H9 (cell line): ENCODE measurements at regions not wholly inside any gene's neighbourhood (a gene's known extent, or its start where the extent isn't known, plus 50 kb on each side); places are given as distances from the start of the nearest gene placed in this dataset.

Source experiments
- DNase-seq: peaks from one replicate; pipeline ENCODE4 v3.0.0-alpha.2; 2017
- H2AFZ ChIP-seq: one replicate; pipeline ENCODE4 v1.6.1; 2013; ENCODE audit warnings: mild to moderate bottlenecking, low read length, control low read depth, moderate library complexity
- H2AK5ac ChIP-seq: 2 replicates; pipeline ENCODE4 v1.6.1; 2013; ENCODE audit warnings: low read length, control low read depth, mixed read lengths; ENCODE audit not compliant: insufficient read length
- H2BK120ac ChIP-seq: one replicate; pipeline ENCODE4 v1.6.1; 2013; ENCODE audit warnings: low read depth, mild to moderate bottlenecking, low read length, control low read depth, inconsistent platforms; ENCODE audit not compliant: poor library complexity, severe bottlenecking
- H2BK12ac ChIP-seq: 2 replicates; pipeline ENCODE4 v1.6.1; 2013; ENCODE audit warnings: low read length, control low read depth, mixed read lengths, low read depth; ENCODE audit not compliant: insufficient read length
- H2BK15ac ChIP-seq: 2 replicates; pipeline ENCODE4 v1.6.1; 2013; ENCODE audit warnings: low read depth, low read length, control low read depth
- H2BK20ac ChIP-seq: one replicate; pipeline ENCODE4 v1.6.1; 2013; ENCODE audit warnings: low read depth, mild to moderate bottlenecking, low read length, control low read depth, inconsistent platforms; ENCODE audit not compliant: poor library complexity, severe bottlenecking
- H2BK5ac ChIP-seq: 2 replicates; pipeline ENCODE4 v1.6.1; 2013; ENCODE audit warnings: low read length, control low read depth, mixed read lengths; ENCODE audit not compliant: insufficient read length
- H3K14ac ChIP-seq: 2 replicates; pipeline ENCODE4 v1.6.1; 2013; ENCODE audit warnings: low read length, control low read depth; ENCODE audit not compliant: insufficient read depth
- H3K18ac ChIP-seq: 2 replicates; pipeline ENCODE4 v1.6.1; 2013; ENCODE audit warnings: low read depth, mild to moderate bottlenecking, mixed read lengths, low read length, control low read depth; ENCODE audit not compliant: insufficient read length
- H3K23ac ChIP-seq: 2 replicates; pipeline ENCODE4 v1.6.1; 2013; ENCODE audit warnings: low read length, control low read depth, mixed read lengths, low read depth; ENCODE audit not compliant: insufficient read length
- H3K23me2 ChIP-seq: 2 replicates; pipeline ENCODE4 v1.6.1; 2013; ENCODE audit warnings: low read depth, mild to moderate bottlenecking, mixed read lengths, low read length, control low read depth; ENCODE audit not compliant: insufficient read length, poor library complexity, severe bottlenecking
- H3K27ac ChIP-seq: 2 replicates; pipeline ENCODE4 v1.5.1; 2013; ENCODE audit warnings: low read length, control low read depth, mixed read lengths, low read depth; ENCODE audit not compliant: insufficient read length
- H3K27me3 ChIP-seq: 2 replicates; pipeline ENCODE4 v1.6.1; 2013; ENCODE audit warnings: low read length, control low read depth, inconsistent platforms; ENCODE audit not compliant: insufficient read depth
- H3K4ac ChIP-seq: 2 replicates; pipeline ENCODE4 v1.6.1; 2013; ENCODE audit warnings: low read depth, mild to moderate bottlenecking, control low read depth, inconsistent platforms, low read length, moderate library complexity
- H3K4me1 ChIP-seq: 2 replicates; pipeline ENCODE4 v1.6.1; 2013; ENCODE audit warnings: low read length, control low read depth, inconsistent platforms; ENCODE audit not compliant: insufficient read depth
- H3K4me2 ChIP-seq: 2 replicates; pipeline ENCODE4 v1.6.1; 2013; ENCODE audit warnings: low read length, control low read depth, mixed read lengths; ENCODE audit not compliant: insufficient read length, insufficient read depth
- H3K56ac ChIP-seq: 2 replicates; pipeline ENCODE4 v1.6.1; 2013; ENCODE audit warnings: low read depth, mild to moderate bottlenecking, mixed read lengths, low read length, control low read depth; ENCODE audit not compliant: insufficient read length
- H3K79me1 ChIP-seq: 2 replicates; pipeline ENCODE4 v1.6.1; 2013; ENCODE audit warnings: low read depth, mild to moderate bottlenecking, moderate library complexity, low read length, control low read depth, inconsistent platforms; ENCODE audit not compliant: insufficient read depth, poor library complexity, severe bottlenecking
- H3K79me2 ChIP-seq: 2 replicates; pipeline ENCODE4 v1.6.1; 2013; ENCODE audit warnings: low read length, control low read depth, inconsistent platforms; ENCODE audit not compliant: insufficient read depth
- H3K9ac ChIP-seq: 2 replicates; pipeline ENCODE4 v1.6.1; 2013; ENCODE audit warnings: low read length, control low read depth, mixed read lengths; ENCODE audit not compliant: insufficient read length; ENCODE audit errors: extremely low read depth
- H3K9me3 ChIP-seq: one replicate; pipeline ENCODE4 v1.6.1; 2013; ENCODE audit warnings: low read depth, low read length, inconsistent platforms; ENCODE audit not compliant: control insufficient read depth
- H3T11ph ChIP-seq: one replicate; pipeline ENCODE4 v1.6.1; 2013; ENCODE audit warnings: mild to moderate bottlenecking, low read length, control low read depth, inconsistent platforms
- H4K20me1 ChIP-seq: one replicate; pipeline ENCODE4 v1.6.1; 2013; ENCODE audit not compliant: control insufficient read depth, insufficient read length, insufficient read depth
- H4K5ac ChIP-seq: 2 replicates; pipeline ENCODE4 v1.6.1; 2013; ENCODE audit warnings: low read depth, mild to moderate bottlenecking, mixed read lengths, low read length, control low read depth; ENCODE audit not compliant: insufficient read length
- H4K8ac ChIP-seq: replicated peaks from 2 replicates; pipeline ENCODE4 v1.6.1; 2013; ENCODE audit warnings: low read length, control low read depth, mixed read lengths, low read depth; ENCODE audit not compliant: insufficient read length
- H4K91ac ChIP-seq: 2 replicates; pipeline ENCODE4 v1.6.1; 2013; ENCODE audit warnings: low read depth, mild to moderate bottlenecking, moderate library complexity, mixed read lengths, low read length, control low read depth; ENCODE audit not compliant: insufficient read length
- H3K27ac Mint-ChIP-seq, 3 experiments: 2 replicates in 2 of 3; 3 replicates in 1 of 3; pipeline ENCODE4 v1.8.0; 2020 to 2021; ENCODE audit warnings: mixed read lengths in 3 of 3, mild to moderate bottlenecking in 1 of 3, moderate library complexity in 1 of 3
- H3K27me3 Mint-ChIP-seq: 2 replicates; pipeline ENCODE4 v1.8.0; 2021; ENCODE audit warnings: low read depth, mild to moderate bottlenecking, moderate library complexity, mixed read lengths
- H3K36me3 Mint-ChIP-seq, 3 experiments: 2 replicates in 2 of 3; 3 replicates in 1 of 3; pipeline ENCODE4 v1.8.0; 2020 to 2021; ENCODE audit warnings: low read depth in 3 of 3, mixed read lengths in 3 of 3; ENCODE audit not compliant: insufficient read depth in 1 of 3
- H3K4me1 Mint-ChIP-seq, 2 experiments: 2 replicates each; pipeline ENCODE4 v1.8.0; 2020; ENCODE audit warnings: mixed read lengths in 2 of 2
- H3K4me3 Mint-ChIP-seq, 2 experiments: 2 replicates in 1 of 2; 3 replicates in 1 of 2; pipeline ENCODE4 v1.8.0; 2020 to 2021; ENCODE audit warnings: mild to moderate bottlenecking in 2 of 2, mixed read lengths in 2 of 2, moderate library complexity in 1 of 2
- H3K9me3 Mint-ChIP-seq, 2 experiments: 2 replicates in 1 of 2; 3 replicates in 1 of 2; pipeline ENCODE4 v1.8.0; 2020; ENCODE audit warnings: mild to moderate bottlenecking in 2 of 2, mixed read lengths in 2 of 2, moderate library complexity in 1 of 2
- CTCF ChIP-seq: fragments of 200-600 bp; sonication (generic); conservative IDR thresholded peaks from 3 replicates; pipeline ENCODE4 v1.8.0; 2021; ENCODE audit warnings: antibody characterized with exemption, mild to moderate bottlenecking
- WGBS: extraction: QIAGEN DNeasy Blood & Tissue Kit; methylation state at CpG from one replicate; pipeline ENCODE4 v1.1.7; 2013; ENCODE audit warnings: missing lambda C conversion rate, low lambda C conversion rate, mixed read lengths; ENCODE audit not compliant: insufficient read length; ENCODE audit errors: extremely low coverage; 5-methylcytosine and 5-hydroxymethylcytosine counted together

- no peak for DNase-seq
- Histone ChIP-seq H3K27ac (no peak overlapping the region), H3K79me1 (no peaks in the 10 kb centered on the region), H3K4me2 (no peak overlapping the region), H3K27me3 (no peaks in the 10 kb centered on the region), H2BK120ac (no peak overlapping the region), H3K18ac (no peak overlapping the region), H2AK5ac (no peak overlapping the region), H2BK12ac (no peak overlapping the region), H3K4me1 (no peaks in the 10 kb centered on the region), H4K91ac (no peak overlapping the region), H3T11ph (no peak overlapping the region), H3K9me3 (no peaks in the 10 kb centered on the region), H3K56ac (no peak overlapping the region), H2AFZ (no peak overlapping the region), H2BK20ac (no peak overlapping the region), H3K4ac (no peak overlapping the region), H3K79me2 (no peaks in the 10 kb centered on the region), H3K9ac (no peak overlapping the region), H3K23ac (no peak overlapping the region), H3K14ac (no peak overlapping the region), H2BK5ac (no peak overlapping the region), H3K23me2 (no peaks in the 10 kb centered on the region), H4K8ac (no peak overlapping the region), H4K20me1 (no peaks in the 10 kb centered on the region), H4K5ac (no peak overlapping the region), H2BK15ac (no peak overlapping the region)
- Mint-ChIP-seq H3K4me1 (peaks cover 2 to 4% of the 10 kb centered on the region in 2 experiments; a peak in 3 of 4 replicates), H3K36me3 (no peaks in the 10 kb centered on the region; a peak in 1 of 7 replicates), H3K27me3 (no peaks in the 10 kb centered on the region; the same call in none of the 2 replicates), H3K27ac (no peak overlapping the region), H3K4me3 (no peak overlapping the region), H3K9me3 (peaks cover 12 to 15% of the 10 kb centered on the region in 2 experiments; a peak in 4 of 5 replicates)
- WGBS, result no CpG with 5 or more reads among the region's 5 CpGs
- no peak for TF ChIP-seq CTCF
Measured at GRCh38 chr7:30221764-30222163, 62.6 kb upstream of the ZNRF2 start.
